Neuronal stem cell (in vitro differentiated cells): ENCODE measurements at regions not wholly inside any gene's neighbourhood (a gene's known extent, or its start where the extent isn't known, plus 50 kb on each side); places are given as distances from the start of the nearest gene placed in this dataset.

Experiments used
- DNase-seq: peaks from one replicate; pipeline ENCODE4 v3.0.0-alpha.2; 2013; ENCODE audit warnings: low spot score
- H2AFZ ChIP-seq: one replicate; pipeline ENCODE4 v1.6.1; 2013; ENCODE audit warnings: mild to moderate bottlenecking, low read length, inconsistent platforms
- H2AK5ac ChIP-seq: 2 replicates; pipeline ENCODE4 v1.6.1; 2013; ENCODE audit warnings: low read depth, mild to moderate bottlenecking, inconsistent platforms, low read length, moderate library complexity, mixed read lengths
- H2BK120ac ChIP-seq: 2 replicates; pipeline ENCODE4 v1.6.1; 2013; ENCODE audit warnings: low read depth, mild to moderate bottlenecking, inconsistent platforms, low read length, moderate library complexity, mixed read lengths
- H2BK12ac ChIP-seq: one replicate; pipeline ENCODE4 v1.6.1; 2013; ENCODE audit warnings: low read length, inconsistent platforms
- H2BK15ac ChIP-seq: 2 replicates; pipeline ENCODE4 v1.6.1; 2013; ENCODE audit warnings: mild to moderate bottlenecking, low read length, inconsistent platforms, mixed read lengths
- H2BK5ac ChIP-seq: one replicate; pipeline ENCODE4 v1.6.1; 2013; ENCODE audit warnings: inconsistent platforms, mild to moderate bottlenecking, low read length, moderate library complexity
- H3K14ac ChIP-seq: one replicate; pipeline ENCODE4 v1.6.1; 2013; ENCODE audit warnings: low read length, inconsistent platforms
- H3K18ac ChIP-seq: 2 replicates; pipeline ENCODE4 v1.6.1; 2013; ENCODE audit warnings: low read length, inconsistent platforms
- H3K23ac ChIP-seq: 2 replicates; pipeline ENCODE4 v1.6.1; 2013; ENCODE audit warnings: low read depth, mild to moderate bottlenecking, mixed read lengths, low read length, inconsistent platforms; ENCODE audit not compliant: poor library complexity
- H3K27ac ChIP-seq: replicated peaks from 3 replicates; pipeline ENCODE4 v1.5.1; 2013; ENCODE audit warnings: low read length, inconsistent platforms
- H3K27me3 ChIP-seq, 3 experiments: 2 replicates each; pipeline ENCODE4 v1.6.1; 2013; ENCODE audit warnings: low read length in 3 of 3, mild to moderate bottlenecking in 2 of 3, inconsistent platforms in 1 of 3, low read depth in 1 of 3, mixed read lengths in 1 of 3, moderate library complexity in 1 of 3; ENCODE audit not compliant: control insufficient read depth in 3 of 3, insufficient read depth in 3 of 3
- H3K36me3 ChIP-seq, 2 donors: replicated peaks in 1 of 2; 2 replicates each; pipeline ENCODE4 v1.6.1; 2013; ENCODE audit warnings: low read length in 2 of 2; ENCODE audit not compliant: control insufficient read depth in 2 of 2, insufficient read depth in 2 of 2
- H3K4ac ChIP-seq: 2 replicates; pipeline ENCODE4 v1.6.1; 2013; ENCODE audit warnings: inconsistent platforms, mild to moderate bottlenecking, low read length, moderate library complexity
- H3K4me1 ChIP-seq, 2 donors: 1 replicate in 1 of 2; 2 replicates in 1 of 2; pipeline ENCODE4 v1.6.1; 2013; ENCODE audit warnings: low read length in 2 of 2, low read depth in 1 of 2; ENCODE audit not compliant: control insufficient read depth in 2 of 2, insufficient read depth in 1 of 2
- H3K4me2 ChIP-seq: one replicate; pipeline ENCODE4 v1.6.1; 2013; ENCODE audit warnings: mild to moderate bottlenecking, low read length, inconsistent platforms; ENCODE audit not compliant: insufficient read depth, poor library complexity, severe bottlenecking
- H3K4me3 ChIP-seq, 2 donors: 2 replicates each; pipeline ENCODE4 v1.5.1; 2013; ENCODE audit warnings: low read length in 2 of 2, mild to moderate bottlenecking in 2 of 2, inconsistent platforms in 1 of 2, moderate library complexity in 1 of 2
- H3K79me1 ChIP-seq: one replicate; pipeline ENCODE4 v1.6.1; 2013; ENCODE audit warnings: low read depth, mild to moderate bottlenecking, inconsistent platforms, low read length, moderate library complexity
- H3K9ac ChIP-seq: one replicate; pipeline ENCODE4 v1.6.1; 2013; ENCODE audit warnings: mild to moderate bottlenecking, low read depth, low read length, inconsistent platforms; ENCODE audit not compliant: poor library complexity
- H3K9me3 ChIP-seq, 2 donors: replicated peaks in 1 of 2; 2 replicates each; pipeline versions ENCODE3 to v1.6.1; 2013; ENCODE audit warnings: low read length in 2 of 2, mild to moderate bottlenecking in 2 of 2, inconsistent platforms in 1 of 2, low read depth in 1 of 2, mixed read lengths in 1 of 2, moderate library complexity in 1 of 2; ENCODE audit not compliant: control insufficient read depth in 2 of 2, insufficient read depth in 1 of 2
- H4K8ac ChIP-seq: one replicate; pipeline ENCODE4 v1.6.1; 2013; ENCODE audit warnings: low read depth, mild to moderate bottlenecking, inconsistent platforms, low read length, moderate library complexity
- H4K91ac ChIP-seq: one replicate; pipeline ENCODE4 v1.6.1; 2013; ENCODE audit warnings: low read length, low read depth, mild to moderate bottlenecking, inconsistent platforms; ENCODE audit not compliant: poor library complexity
- WGBS, 2 donors: extraction: QIAGEN DNeasy Blood & Tissue Kit; methylation state at CpG; one replicate each; pipeline ENCODE4 v1.1.7; 2013; ENCODE audit warnings: missing lambda C conversion rate in 2 of 2, mixed read lengths in 1 of 2; ENCODE audit not compliant: insufficient read length in 2 of 2, insufficient replicate concordance in 1 of 2; ENCODE audit errors: extremely low coverage in 2 of 2; 5-methylcytosine and 5-hydroxymethylcytosine counted together

DNA sequence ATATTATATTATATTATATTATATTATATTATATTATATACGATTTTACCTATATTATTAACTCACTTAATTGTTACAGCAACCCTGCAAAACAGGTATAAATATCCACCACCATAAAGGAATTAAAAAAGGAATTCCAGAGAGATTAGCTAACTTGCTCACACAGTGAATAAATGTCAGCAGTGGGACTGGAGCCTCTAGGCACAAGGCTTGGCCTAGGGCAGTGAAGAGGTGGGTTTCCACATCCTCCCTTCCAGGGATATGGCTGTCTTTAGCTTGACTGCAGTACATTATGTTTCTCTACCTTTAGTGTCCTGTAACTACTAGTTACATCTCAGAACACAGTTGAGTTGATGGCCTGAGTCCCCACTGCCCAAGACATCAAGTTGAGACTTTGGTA is 166.9 kb downstream of the SLC15A5 start:
- H4K91ac ChIP-seq = no peak overlapping the region
- WGBS, 2 donors = no CpG with 5 or more reads among the region's 1 CpG
- no peaks in the 10 kb centered on the region for H3K36me3 ChIP-seq
- H3K9ac ChIP-seq = no peak overlapping the region
- no peaks in the 10 kb centered on the region for H3K9me3 ChIP-seq
- no peak overlapping the region for H2AK5ac ChIP-seq
- H2BK15ac ChIP-seq = peak overlapping the region; percentile 6
- H3K27me3 ChIP-seq = no peaks in the 10 kb centered on the region
- no peak overlapping the region for H3K4me3 ChIP-seq
- DNase-seq = no peak
- H3K14ac ChIP-seq = no peak overlapping the region
- H4K8ac ChIP-seq = no peak overlapping the region
- no peak overlapping the region for H3K4me2 ChIP-seq
- H3K27ac ChIP-seq = no peak overlapping the region
- no peak overlapping the region for H3K4ac ChIP-seq
- H2BK5ac ChIP-seq = no peak overlapping the region
- no peak overlapping the region for H3K18ac ChIP-seq
- no peaks in the 10 kb centered on the region for H3K79me1 ChIP-seq
- H3K23ac ChIP-seq = no peak overlapping the region
- no peak overlapping the region for H2BK12ac ChIP-seq
- H2BK120ac ChIP-seq = no peak overlapping the region
- H3K4me1 ChIP-seq = peaks cover 2 to 7% of the 10 kb centered on the region in 2 donors
- no peak overlapping the region for H2AFZ ChIP-seq

DNA sequence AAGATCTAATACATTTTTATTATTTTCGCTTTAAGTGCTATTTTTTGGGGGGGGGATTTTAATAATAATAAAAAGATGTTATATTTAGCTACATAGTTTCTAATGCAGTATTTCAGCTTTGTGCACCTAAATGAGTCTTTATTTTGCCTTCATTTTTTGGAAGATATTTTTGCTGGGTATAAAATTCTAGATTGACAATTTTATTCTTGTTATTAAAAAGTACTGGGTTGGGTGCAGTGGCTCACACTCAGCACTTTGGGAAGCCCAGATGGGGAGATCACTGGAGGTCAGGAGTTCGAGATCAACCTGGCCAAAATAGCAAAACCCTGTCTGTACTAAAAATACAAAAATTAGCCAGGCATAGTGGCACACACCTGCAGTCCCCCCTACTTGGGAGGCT is 173.6 kb downstream of the SLC15A5 start:
- no peak overlapping the region for H4K91ac ChIP-seq
- no peak overlapping the region for H2BK120ac ChIP-seq
- no peak overlapping the region for H3K4me3 ChIP-seq
- no peak overlapping the region for H2BK15ac ChIP-seq
- no peak overlapping the region for H2BK5ac ChIP-seq
- H2AK5ac ChIP-seq = no peak overlapping the region
- H3K79me1 ChIP-seq = no peaks in the 10 kb centered on the region
- no peaks in the 10 kb centered on the region for H3K9me3 ChIP-seq
- no peak overlapping the region for H3K18ac ChIP-seq
- H3K4me1 ChIP-seq = no peaks in the 10 kb centered on the region
- H3K27me3 ChIP-seq = no peaks in the 10 kb centered on the region
- H3K9ac ChIP-seq = no peak overlapping the region
- H3K23ac ChIP-seq = no peak overlapping the region
- no peak overlapping the region for H2BK12ac ChIP-seq
- no peak overlapping the region for H3K4me2 ChIP-seq
- DNase-seq = no peak
- WGBS, 2 donors = no CpG with 5 or more reads among the region's 2 CpGs
- H3K4ac ChIP-seq = no peak overlapping the region
- no peaks in the 10 kb centered on the region for H3K36me3 ChIP-seq
- H4K8ac ChIP-seq = no peak overlapping the region
- H3K27ac ChIP-seq = no peak overlapping the region
- H3K14ac ChIP-seq = no peak overlapping the region
- H2AFZ ChIP-seq = no peak overlapping the region

DNA sequence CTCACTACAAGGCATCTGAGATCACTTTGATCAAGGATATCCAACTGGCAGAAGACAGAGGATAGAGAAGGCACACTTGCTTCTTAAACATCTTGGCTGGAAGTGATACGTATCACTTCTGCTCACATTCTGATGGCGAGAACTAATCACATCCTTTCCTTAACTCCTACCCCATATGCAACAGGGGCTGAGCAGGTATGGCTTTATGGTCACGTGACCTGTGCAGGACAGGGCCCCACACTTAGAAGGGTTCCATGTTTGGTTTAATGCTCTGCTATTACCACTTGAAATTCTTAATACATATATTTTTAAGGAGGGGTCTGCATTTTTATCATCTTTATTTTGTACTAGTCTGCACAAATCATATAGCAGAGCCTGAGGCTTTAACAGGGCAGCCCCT is 177.3 kb downstream of the SLC15A5 start:
- Histone ChIP-seq H3K27me3 (no peaks in the 10 kb centered on the region), H2BK15ac (no peak overlapping the region), H3K18ac (no peak overlapping the region), H3K4me1 (no peaks in the 10 kb centered on the region), H3K9ac (no peak overlapping the region), H2BK120ac (no peak overlapping the region), H3K4me3 (no peak overlapping the region), H3K4ac (no peak overlapping the region), H3K23ac (no peak overlapping the region), H3K27ac (no peak overlapping the region), H3K36me3 (no peaks in the 10 kb centered on the region), H2BK12ac (no peak overlapping the region), H2AFZ (no peak overlapping the region), H2BK5ac (no peak overlapping the region), H3K4me2 (no peak overlapping the region), H4K8ac (no peak overlapping the region), H3K79me1 (no peaks in the 10 kb centered on the region), H3K14ac (no peak overlapping the region), H3K9me3 (no peaks in the 10 kb centered on the region), H2AK5ac (no peak overlapping the region), H4K91ac (no peak overlapping the region)
- DNase-seq = no peak
- no CpG with 5 or more reads among the region's 3 CpGs for WGBS, 2 donors

DNA sequence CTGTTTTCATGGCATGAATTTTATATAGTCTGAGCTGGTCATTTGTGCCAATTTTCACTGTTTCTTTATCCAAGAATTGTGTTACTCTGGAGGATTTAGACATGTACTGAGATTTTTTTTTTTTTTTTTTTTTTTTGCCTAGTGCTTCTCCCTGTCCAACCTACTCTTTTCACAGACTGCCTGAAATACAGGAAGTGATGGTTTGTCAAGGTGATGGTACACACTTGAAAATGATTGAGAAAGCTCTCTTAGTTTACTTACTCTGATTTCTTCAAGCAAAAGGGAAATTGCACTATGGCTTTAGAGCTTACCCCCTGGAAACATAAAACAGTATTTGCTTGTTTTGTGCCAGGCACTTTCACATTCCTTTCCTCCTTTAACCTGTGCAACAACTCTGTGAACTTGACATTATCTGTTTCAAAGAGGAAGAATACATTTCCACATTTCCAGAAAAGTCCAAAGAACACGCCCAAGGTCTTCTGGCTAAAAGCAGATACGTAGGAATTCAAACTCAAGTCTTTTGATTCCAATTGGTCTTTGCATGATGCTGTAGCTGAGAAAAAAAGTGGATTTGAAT is 181.1 kb downstream of the SLC15A5 start:
- Histone ChIP-seq H2BK120ac (no peak overlapping the region), H3K4me2 (no peak overlapping the region), H3K18ac (no peak overlapping the region), H4K91ac (no peak overlapping the region), H2BK12ac (no peak overlapping the region), H3K4ac (no peak overlapping the region), H3K79me1 (no peaks in the 10 kb centered on the region), H3K4me1 (no peaks in the 10 kb centered on the region), H3K27ac (no peak overlapping the region), H3K4me3 (no peak overlapping the region), H3K9ac (no peak overlapping the region), H2AFZ (no peak overlapping the region), H3K27me3 (no peaks in the 10 kb centered on the region), H2BK15ac (no peak overlapping the region), H4K8ac (no peak overlapping the region), H3K9me3 (peaks cover 0 to 2% of the 10 kb centered on the region in 2 donors), H3K14ac (no peak overlapping the region), H3K23ac (no peak overlapping the region), H3K36me3 (no peaks in the 10 kb centered on the region), H2BK5ac (no peak overlapping the region), H2AK5ac (no peak overlapping the region)
- no CpG with 5 or more reads among the region's 2 CpGs for WGBS, 2 donors
- DNase-seq = no peak
